GM19023 (cell line): ENCODE measurements at regions not wholly inside any gene's neighbourhood (a gene's known extent, or its start where the extent isn't known, plus 50 kb on each side); places are given as distances from the start of the nearest gene placed in this dataset.

Experiments used
- ATAC-seq: cut with Tn5 transposase; IDR thresholded peaks from one replicate; pipeline ENCODE4 v1.9.1; 2021; ENCODE audit warnings: mild to moderate bottlenecking, moderate library complexity; ENCODE audit not compliant: unreplicated experiment

GRCh38 chr12:4857472-4858291, 52.0 kb upstream of the KCNA1 start:
- peak; percentile 70 for ATAC-seq

- ATAC-seq = no peak
Observed at GRCh38 chr12:4858386-4858785, 51.3 kb upstream of the KCNA1 start.

GRCh38 chr12:4859478-4860210, 50.1 kb upstream of the KCNA1 start:
- no peak for ATAC-seq
